Prostate gland (tissue), 2 donors: ENCODE measurements at regions not wholly inside any gene's neighbourhood (a gene's known extent, or its start where the extent isn't known, plus 50 kb on each side); places are given as distances from the start of the nearest gene placed in this dataset.

Experiments
- POLR2AphosphoS5 ChIP-seq: sonication (generic); formaldehyde crosslinking; IDR thresholded peaks from one replicate; pipeline ENCODE4 v1.6.1; 2017; ENCODE audit warnings: antibody characterized with exemption
- TF ChIP-seq, protein P1 (sequence below), 4 experiments: fragments of 200-600 bp in 2 of 4; fragments of 450-650 bp in 2 of 4; sonication (generic) in 2 of 4; IDR thresholded peaks; 1 replicate in 3 of 4; 2 replicates in 1 of 4; pipeline ENCODE4 v1.5.1; 2016 to 2019; ENCODE audit warnings: antibody characterized with exemption in 4 of 4, mild to moderate bottlenecking in 2 of 4, moderate library complexity in 2 of 4

GRCh38 chr7:86445285-86445684 is 198.4 kb upstream of the GRM3 start:
- TF ChIP-seq, protein P1, sequence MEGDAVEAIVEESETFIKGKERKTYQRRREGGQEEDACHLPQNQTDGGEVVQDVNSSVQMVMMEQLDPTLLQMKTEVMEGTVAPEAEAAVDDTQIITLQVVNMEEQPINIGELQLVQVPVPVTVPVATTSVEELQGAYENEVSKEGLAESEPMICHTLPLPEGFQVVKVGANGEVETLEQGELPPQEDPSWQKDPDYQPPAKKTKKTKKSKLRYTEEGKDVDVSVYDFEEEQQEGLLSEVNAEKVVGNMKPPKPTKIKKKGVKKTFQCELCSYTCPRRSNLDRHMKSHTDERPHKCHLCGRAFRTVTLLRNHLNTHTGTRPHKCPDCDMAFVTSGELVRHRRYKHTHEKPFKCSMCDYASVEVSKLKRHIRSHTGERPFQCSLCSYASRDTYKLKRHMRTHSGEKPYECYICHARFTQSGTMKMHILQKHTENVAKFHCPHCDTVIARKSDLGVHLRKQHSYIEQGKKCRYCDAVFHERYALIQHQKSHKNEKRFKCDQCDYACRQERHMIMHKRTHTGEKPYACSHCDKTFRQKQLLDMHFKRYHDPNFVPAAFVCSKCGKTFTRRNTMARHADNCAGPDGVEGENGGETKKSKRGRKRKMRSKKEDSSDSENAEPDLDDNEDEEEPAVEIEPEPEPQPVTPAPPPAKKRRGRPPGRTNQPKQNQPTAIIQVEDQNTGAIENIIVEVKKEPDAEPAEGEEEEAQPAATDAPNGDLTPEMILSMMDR (IDR thresholded peaks at IDR 0.05), result no peak
- no peak for TF ChIP-seq POLR2AphosphoS5
